Medulla oblongata (tissue), 1 donor: ENCODE measurements at regions not wholly inside any gene's neighbourhood (a gene's known extent, or its start where the extent isn't known, plus 50 kb on each side); places are given as distances from the start of the nearest gene placed in this dataset.
A peak's percentile ranks its signal among the peaks of the same experiment; 100 is the strongest.
"Not testable (repeated sequence)": the region's sequence is repeated elsewhere in the genome, so short reads cannot be mapped to it uniquely, and the experiment has no call there.

Source experiments
- DNase-seq: peaks from one replicate; pipeline ENCODE4 v3.0.0-alpha.2; 2015; ENCODE audit errors: extremely low spot score

DNA sequence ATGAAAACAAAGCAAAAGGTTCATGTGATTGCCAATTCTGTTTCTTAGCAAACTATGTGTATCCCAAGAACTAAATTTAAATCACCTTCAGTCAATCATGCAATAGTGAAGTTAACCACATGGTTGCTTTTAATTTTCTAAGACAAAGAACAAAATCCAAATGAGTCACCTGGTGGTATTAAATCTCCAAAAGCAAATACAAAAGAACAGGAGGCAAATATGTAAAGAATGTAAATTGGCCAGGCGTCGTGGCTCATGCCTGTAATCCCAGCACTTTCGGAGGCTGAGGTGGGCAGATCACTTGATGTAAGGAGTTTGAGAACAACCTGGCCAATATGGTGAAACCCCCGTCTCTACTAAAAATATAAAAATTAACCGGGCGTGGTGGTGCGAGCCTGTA is 54.2 kb upstream of the PIK3R4 start:
- no peak for DNase-seq

DNA sequence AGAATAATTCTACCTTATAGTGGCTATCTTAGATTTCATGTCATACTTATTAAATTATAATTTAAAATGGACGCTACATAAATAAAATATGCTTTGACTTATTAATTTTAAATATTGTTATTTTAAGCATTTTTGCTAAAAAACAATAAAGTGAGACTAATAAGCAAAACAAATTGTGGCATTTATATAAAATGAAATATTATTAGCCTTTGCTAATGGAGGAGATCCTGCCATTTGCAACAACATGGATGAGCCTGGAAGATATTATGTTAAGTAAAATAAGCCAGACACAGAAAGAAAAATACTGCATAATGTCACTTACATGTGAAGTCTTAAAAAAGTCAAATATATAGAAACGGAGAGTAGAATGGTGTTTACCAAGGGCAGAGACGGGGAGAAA is 54.8 kb upstream of the PIK3R4 start:
- no peak for DNase-seq

DNA sequence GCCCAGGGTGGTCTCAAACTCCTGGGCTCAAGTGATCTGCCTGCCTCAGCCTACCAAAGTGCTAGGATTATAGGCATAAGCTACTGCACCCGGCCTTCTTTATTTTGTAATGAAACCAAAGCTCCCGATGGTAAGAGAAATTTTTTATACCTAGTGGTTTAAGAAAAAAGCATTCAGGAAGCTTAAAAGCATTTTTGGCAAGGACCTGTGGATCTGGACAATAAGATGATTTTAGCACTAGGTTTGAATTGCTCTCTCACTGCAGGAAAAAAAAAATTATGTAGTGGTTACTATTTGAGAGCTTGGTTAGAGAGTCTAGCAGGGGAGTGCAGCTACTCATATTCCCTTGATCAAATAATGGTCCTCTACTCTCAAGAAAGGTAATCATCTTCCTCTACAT is 64.9 kb upstream of the PIK3R4 start:
- no peak for DNase-seq

DNA sequence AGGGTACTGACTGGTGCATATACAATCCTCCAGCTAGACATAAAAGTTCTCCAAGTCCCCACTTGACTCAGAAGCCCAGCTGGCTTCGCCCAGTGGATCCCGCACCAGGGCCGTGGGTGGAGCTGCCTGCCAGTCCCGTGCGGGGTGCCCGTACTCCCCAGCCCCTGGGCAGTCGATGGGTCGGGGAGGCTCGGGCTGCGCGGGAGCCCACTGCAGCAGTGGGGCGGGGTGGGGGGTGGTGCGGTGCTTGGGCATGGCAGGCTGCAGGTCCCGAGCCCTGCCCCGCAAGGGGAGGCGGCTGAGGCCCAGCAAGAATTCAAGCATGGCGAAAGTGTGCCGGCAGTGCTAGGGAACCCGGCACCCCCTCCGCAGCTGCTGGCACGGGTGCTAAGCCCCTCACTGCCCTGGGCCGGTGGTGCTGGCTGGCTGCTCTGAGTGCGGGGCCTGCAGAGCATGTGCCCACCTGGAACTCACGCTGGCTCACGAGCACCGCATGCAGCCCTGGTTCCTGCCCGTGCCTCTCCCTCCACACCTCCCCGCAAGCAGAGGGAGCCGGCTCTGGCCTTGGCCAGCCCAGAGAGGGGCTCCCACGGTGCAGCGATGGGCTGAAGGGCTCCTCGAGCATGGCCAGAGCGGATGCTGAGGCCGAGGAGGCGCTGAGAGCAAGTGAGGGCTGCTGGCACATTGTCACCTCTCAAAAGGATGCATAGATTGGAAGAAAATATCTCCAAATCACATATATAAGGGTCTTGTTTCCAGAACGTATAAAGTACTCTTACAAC is 68.3 kb upstream of the PIK3R4 start:
- DNase-seq = no peak

DNA sequence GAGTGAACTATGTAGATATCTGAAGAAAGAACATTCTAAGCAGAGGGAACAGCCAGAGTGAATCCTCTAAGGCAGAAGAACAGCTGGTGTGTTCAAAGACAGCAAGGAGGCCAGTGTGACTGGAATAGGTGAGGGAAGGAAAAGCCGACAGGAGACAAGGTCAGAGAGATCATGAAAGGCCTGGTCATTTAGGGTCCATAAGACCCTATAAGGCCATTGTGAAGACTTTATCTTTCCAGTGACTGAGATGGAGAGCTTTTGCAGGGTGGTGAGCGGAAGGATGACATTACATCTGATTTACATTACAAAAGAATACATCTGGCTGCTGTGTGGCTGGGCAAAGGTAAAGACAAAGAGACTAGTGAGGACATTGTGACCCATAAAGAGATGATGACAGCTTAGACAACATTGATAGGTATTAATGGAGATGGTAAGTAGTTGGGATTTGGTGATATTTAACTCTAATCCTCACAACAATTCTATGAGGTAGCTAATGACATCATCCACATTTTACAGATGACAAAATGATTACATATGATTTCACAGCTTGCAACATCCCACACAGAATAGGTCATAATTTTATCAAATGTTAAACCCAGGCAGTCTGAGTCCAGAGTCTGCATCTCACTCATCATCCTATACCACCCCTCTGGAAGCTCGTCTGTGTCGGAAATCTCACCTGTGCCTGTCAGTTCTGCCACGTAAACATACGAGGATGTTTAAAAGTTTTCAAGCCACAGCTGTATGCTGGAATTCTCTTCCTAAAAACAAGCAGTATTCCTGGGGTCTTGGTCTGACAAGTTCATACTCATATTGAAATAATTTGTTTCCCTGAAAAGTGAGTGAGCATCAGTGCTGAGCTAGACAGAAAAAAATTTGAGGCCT is 70.2 kb upstream of the PIK3R4 start:
- no peak for DNase-seq

DNA sequence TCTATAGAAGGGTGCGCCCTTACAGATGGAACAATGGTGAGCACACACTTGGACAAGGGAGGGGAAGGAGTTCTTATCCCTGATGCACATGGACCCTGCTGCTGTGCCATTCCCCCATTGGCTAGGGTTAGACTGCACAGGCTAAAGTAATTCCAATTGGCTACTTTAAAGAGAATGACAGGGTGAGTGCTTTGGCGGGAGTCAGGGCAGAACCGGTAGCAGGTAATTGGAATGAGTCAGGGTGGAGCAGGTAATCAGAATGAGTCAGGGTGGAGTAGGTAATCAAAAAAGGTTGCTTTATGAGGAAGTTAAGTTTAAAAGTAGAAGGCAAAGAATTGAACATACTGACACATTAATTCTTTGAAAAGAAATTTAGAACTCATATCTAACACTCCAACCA is 71.4 kb upstream of the PIK3R4 start:
- DNase-seq = not testable (repeated sequence)

DNA sequence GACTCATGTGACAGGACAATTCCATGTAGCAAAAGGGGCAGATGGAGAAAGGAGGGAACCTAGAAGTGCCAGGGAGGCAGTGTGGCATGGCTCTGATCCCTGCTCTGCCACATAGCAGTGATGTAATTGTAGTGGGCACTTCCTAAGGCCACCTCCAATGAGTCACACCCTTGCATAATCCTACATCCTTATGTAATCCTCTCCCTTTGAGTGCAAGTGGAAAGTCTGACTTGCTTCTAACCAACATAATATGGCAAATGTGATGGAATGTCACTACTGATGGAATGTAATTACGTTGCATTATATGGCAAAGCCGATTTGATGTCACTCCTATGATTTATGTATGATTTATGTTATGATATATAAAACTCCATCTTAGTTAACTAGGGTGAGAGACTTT is 72.9 kb upstream of the ATP2C1 start:
- no peak for DNase-seq

DNA sequence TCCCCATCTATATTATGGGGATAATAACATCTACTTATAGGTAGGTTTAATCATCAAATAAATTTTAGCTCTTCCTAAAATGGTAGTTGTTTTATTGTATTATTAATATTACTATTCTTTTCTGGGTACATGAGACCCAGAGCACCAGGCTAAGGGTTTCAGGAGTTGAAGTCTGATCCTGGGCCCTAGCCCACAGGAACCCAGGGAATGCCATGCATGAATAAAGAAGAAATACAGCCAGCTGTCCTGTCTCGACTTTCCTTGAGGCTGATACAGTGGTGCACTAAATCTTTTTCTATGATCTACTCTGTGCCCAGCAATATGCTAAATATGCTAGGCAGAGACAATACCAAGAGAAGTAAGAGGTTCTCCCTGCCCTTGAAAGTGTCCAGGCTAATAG is 72.1 kb upstream of the ATP2C1 start:
- no peak for DNase-seq

DNA sequence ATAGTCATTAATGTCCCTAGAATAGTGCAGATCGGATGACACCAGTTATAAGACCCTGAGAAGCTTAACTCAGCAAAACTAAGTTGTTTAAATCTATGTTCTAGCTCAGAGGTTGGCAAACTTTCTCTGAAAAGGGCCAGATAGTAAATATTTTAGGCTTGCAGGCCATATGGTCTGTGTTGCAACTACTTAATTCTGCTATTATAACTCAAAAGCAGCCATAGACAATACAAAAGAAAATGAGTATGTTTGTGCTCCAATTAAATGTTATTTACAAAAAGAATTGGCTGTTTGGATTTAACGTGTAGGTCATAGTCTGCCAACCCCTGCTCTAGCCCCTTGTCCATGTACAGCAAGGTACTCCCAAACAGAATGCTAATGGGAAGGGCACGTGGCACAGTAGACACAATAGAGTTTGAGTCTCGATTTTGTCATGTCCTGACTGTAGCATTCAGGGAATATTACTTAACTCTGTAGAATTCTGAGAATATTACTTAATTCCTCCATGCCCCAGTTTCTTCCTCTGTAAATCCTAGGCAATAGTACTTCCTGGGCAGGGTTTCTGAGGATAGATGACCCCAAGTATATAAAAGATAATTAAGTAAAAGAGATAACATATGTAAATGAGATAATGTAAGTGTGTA is 70.5 kb upstream of the ATP2C1 start:
- no peak for DNase-seq

DNA sequence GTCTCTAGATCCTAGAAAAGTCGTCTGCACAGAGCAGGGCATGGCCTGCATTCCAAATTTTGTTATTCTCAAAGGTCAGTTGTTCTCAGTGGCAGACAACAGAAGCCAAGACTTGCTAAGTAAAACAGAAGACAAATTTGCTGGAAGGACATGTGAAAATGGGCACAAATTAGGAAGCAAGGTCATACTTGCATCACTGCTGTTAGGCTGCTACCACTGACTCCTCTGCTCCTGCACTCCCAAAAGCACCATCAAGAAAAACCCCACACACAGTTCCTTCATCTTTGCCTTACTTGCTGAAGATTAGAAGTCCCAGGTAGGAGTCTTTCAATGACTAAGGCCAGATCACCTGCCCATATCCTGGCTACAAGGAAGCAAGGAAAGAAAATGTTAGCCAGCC is 69.9 kb upstream of the ATP2C1 start:
- no peak for DNase-seq

DNA sequence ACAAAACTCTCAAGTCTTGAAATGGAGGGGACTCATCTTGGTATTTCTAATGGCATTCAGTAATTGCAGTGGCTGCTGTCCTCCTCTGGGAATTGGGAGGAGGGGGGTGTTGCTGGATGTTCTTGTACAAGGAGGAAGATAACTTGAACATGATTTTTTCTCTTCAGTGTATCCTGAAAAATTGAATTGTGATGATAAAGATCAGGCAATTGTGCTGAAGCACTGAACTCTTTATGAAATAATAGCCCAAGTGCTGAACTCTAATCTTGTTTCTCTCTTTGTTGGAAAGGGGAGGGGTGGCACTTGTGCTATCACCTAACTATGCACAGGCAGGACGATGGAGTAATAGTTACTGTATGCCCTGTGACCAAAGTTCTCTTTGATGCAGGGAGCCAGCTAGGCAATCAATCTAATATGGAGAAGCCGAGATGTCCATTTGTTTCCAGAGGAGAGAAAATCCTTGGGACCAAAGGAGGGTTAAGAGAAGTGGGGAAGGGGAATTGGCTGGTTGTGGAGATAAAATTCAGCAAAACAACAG is 68.1 kb upstream of the ATP2C1 start:
- DNase-seq = no peak

DNA sequence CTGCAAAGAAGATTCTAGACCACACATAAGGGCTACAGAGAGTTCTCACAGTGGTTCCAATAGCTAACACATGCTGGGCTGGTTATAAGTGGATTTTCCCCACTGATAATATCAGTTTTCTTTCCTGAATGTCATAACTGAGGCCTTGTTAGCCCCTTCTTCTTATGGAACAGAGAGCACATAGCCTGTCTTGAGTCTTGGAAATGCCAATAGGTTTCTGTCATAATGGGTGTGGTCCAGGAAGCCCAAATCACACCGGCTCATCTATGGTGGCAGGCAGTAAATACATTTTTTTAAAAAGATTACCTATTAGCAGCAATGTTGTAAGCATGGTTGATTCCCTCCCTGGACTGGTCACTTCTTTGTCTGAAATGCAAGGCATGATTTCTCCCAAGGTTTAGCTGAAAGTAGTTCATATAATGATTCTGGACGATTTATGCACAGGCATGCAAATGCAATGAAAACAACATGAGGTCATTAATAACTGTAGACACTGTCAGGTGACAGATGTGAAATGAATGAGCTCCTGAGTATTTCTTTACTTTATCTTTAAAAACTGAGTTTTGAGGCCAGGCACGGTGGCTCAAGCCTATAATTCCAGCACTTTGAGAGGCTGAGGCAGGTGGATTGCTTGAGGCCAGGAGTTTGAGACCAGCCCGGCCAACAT is 67.2 kb upstream of the ATP2C1 start:
- DNase-seq = no peak

DNA sequence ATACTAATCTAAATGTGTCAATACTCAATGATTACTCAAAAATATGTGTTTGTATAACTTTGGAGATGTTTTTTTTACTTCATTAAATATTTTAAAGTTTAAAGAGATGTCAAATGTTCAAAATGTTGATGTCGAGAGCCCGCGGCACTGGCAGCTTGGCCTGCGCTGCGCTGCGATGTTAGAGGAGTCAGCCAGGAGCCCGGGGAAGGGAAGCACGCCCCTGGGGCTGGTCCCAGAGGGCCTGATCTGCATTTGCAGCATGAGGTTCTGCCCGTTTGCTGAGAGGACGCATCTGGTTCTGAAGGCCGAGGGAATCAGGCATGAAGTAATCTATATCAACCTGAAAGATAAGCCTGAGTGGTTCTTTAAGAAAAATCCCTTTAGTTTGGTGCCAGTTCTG is 66.4 kb upstream of the ATP2C1 start:
- no peak for DNase-seq

DNA sequence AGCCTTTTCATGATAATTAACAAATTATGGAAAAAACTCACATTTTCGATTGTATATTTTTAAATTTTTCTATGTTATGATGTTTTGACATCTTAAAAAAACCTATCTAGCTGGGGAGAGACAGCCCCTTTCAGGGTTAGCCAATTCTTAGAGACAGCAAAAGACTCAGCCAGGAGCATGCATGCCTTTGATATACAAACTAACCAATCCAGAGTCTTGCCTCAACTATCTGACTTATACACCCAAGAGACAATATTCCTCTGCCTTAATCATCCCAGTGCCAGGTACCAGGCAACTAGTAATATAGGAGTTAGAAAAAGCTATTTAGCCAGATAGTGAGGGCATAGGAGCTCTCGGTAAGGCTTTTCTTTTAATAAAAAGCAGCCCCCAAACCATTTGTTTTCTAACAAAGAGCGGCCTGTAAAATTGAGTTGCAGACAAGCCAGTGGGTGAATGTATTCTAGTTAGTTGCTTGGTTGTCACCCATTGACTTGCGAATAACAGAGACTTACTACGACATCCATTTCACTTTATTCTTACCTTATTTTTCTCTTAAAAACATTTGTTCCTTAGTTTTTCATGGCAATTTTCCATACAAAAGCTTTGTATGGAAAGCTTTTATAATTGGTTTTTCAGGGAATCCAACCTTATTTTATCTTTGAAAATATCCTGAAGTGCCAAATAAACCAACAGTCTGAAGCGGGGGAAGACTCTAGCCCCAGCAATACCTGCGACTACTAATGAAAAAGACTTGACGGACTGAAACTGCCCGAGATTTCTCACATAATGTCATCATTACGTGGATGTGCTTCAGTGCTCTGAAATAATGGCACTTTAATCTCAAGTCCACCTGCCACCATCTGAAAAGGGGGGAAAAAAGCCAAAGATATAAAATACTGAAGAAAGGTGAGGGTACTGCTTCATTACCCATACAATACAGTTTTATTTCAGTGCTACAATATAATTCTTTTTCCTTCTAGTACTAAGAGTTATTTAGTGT is 64.6 kb upstream of the ATP2C1 start:
- DNase-seq = no peak

DNA sequence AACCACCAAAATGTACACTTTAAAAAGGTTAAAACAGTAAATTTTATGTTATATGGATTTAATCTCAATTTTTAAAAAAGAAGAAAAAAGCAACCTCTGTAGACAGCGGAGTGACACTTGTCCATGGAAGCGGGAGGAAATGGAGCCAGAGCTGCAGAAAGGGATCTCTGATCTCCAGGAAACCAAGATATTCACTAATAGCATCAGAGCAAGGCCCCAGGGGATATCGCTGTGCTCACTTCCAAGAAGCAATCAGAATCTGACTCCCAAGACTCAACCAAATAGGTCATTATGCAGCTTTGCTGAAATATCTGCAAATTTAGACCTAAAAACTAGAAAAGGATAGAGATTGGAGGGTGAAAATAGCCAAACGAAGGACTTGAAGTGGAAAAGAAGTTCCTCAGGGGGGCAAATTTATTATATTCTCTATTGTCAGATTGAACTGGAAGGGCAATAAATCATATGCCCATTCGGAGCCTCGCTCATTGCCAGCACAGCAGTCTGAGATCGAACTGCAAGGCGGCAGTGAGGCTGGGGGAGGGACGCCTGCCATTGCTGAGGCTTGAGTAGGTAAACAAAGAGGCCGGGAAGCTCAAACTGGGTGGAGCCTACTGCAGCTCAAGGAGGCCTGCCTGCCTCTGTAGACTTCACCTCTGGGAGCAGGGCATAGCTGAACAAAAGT is 62.0 kb upstream of the ATP2C1 start:
- no peak for DNase-seq

DNA sequence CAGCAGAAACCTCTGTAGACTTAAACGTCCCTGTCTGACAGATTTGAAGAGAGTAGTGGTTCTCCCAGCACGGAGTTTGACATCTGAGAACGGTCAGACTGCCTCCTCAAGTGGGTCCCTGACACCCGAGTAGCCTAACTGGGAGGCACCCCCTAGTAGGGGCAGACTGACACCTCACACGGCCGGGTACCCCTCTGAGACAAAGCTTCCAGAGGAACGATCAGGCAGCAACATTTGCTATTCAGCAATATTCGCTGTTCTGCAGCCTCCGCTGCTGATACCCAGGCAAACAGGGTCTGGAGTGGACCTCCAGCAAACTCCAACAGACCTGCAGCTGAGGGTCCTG is 61.5 kb upstream of the ATP2C1 start:
- DNase-seq = not testable (repeated sequence)

DNA sequence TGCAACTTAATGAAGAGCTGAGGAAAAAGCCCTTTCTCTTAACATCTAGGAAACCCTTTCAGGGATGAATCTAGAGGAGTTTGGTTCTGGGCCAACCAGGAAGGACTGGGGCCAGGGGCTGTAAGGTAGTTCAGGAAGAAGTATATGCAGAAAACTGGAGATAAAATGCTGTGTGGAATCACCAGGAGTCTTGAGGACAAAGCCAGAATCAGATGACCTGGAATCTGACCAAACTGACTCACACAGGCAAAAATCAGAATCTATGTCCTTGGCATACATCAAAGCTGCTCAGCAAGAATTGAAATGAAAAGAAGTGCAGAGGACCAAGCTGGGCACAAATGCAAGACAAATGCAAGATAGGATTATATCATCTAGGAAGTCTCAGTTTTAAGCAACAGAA is 59.4 kb upstream of the ATP2C1 start:
- DNase-seq = no peak

DNA sequence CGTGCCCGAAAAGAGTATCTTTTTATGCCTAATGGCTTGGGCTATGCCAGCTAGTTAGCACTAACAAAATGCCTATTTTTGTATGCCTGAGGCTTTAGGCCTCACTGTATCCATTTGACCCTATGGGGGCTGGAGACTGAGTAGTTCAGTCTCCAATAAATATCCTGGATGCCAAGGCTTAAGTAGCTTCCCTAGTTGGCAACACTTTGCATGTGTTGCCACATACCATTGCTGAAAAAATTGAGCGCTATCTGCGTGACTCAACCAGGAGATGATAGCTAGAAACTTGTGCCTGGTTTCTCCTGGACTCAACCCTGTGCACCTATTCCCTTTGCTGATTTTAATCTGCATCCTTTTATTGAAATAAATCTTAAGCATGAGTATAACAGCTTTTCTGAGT is 58.4 kb upstream of the ATP2C1 start:
- no peak for DNase-seq

DNA sequence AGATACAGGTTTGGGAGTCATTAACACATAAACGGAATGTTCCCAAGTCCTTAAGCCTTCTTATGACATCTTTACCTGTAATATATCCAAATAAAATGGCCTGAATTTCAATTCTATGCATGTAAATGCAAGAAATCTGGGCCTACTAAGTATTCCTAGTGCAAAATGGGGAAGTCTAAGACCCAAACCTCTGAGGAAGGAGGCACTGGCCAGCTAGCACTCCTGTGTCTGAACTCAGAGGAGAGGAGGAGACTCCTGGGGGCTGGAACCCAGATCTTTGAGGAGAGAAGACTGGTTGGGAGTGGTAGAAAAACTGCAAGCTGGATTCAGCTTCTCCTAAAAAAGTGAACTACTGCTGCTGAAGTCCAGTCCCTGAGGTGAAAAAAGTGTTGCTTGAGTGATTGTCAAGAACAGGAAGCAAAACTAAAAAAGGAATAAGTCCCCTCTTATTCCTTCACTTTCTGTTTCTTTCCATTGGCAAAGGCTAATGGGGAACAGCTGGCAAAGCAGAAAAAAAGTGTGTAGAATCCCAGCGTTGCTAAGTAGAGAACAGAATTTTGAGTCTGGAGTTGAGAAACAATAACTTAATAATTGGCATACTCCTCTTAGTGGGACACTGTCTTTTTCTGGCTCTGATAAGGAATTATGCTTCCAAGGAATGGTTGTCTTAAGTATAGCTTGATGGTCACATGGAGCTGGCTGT is 54.8 kb upstream of the ATP2C1 start:
- peak; percentile 42 for DNase-seq

DNA sequence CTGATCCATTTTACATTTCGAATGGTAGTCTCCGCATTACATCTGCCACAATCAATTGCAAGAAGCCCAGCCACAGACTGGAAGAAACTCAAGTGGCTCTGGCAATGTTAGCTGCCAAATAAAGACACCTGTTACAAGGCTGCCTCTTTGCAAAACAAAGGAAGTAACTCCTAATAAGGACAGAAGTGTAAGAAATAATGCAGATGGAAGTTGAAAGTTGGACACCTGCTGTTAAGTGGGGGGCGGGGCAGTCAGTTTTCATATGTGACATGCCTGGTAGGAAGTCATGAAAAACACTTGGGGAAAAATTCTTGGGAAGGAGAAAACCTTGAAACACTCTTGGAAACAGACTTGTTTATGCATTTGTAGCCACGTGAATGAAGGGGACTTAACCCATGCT is 54.1 kb upstream of the ATP2C1 start:
- no peak for DNase-seq
